NB4 (cell line): ENCODE measurements at regions not wholly inside any gene's neighbourhood (a gene's known extent, or its start where the extent isn't known, plus 50 kb on each side); places are given as distances from the start of the nearest gene placed in this dataset.

Source experiments
- DNase-seq: peaks from one replicate; pipeline ENCODE4 v3.0.0; 2010; ENCODE audit warnings: low read depth
- H3K4me3 ChIP-seq: one replicate; pipeline ENCODE4 v1.5.1; 2011; ENCODE audit warnings: mild to moderate bottlenecking, low read depth, low read length, moderate library complexity
- MAX ChIP-seq: IDR thresholded peaks from 2 replicates; pipeline ENCODE4 v1.6.1; 2011; ENCODE audit warnings: low read depth, low read length
- MYC ChIP-seq: IDR thresholded peaks from 2 replicates; pipeline ENCODE4 v1.6.1; 2011; ENCODE audit warnings: low read depth, low read length
- POLR2A ChIP-seq: IDR thresholded peaks from 2 replicates; pipeline ENCODE4 v1.6.1; 2011; ENCODE audit warnings: mild to moderate bottlenecking; ENCODE audit not compliant: insufficient read length; ENCODE audit errors: extremely low read depth
- TF ChIP-seq, protein P1 (sequence below): IDR thresholded peaks from one replicate; pipeline ENCODE4 v1.5.1; 2012; ENCODE audit warnings: low read depth, low read length

DNA sequence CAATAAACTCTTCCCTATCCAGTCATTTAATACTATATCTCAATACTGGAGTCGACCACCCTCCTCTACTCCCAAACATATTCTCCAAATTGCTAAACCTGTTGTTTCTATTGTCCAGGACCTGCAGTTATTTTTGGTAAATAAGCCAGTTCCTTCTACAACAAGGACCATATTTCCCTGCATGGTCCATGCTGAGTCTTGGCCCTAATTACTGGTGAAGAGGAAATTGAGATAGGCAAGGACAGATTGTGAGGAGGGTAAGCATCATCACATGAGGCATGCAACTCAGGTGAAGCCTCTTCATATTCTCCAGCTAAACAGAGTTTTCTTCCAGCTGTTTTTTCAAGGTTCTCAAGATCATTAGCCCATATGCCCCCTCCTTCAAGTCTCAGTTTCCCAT lies 1193.6 kb downstream of the RAPGEF2 start:
- DNase-seq: no peak
- no peak overlapping the region for H3K4me3 ChIP-seq
- TF ChIP-seq MYC (no peak), MAX (no peak), POLR2A (no peak)
- TF ChIP-seq, protein P1, sequence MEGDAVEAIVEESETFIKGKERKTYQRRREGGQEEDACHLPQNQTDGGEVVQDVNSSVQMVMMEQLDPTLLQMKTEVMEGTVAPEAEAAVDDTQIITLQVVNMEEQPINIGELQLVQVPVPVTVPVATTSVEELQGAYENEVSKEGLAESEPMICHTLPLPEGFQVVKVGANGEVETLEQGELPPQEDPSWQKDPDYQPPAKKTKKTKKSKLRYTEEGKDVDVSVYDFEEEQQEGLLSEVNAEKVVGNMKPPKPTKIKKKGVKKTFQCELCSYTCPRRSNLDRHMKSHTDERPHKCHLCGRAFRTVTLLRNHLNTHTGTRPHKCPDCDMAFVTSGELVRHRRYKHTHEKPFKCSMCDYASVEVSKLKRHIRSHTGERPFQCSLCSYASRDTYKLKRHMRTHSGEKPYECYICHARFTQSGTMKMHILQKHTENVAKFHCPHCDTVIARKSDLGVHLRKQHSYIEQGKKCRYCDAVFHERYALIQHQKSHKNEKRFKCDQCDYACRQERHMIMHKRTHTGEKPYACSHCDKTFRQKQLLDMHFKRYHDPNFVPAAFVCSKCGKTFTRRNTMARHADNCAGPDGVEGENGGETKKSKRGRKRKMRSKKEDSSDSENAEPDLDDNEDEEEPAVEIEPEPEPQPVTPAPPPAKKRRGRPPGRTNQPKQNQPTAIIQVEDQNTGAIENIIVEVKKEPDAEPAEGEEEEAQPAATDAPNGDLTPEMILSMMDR: no peak

- no peak for DNase-seq
- no peak overlapping the region for H3K4me3 ChIP-seq
- TF ChIP-seq, protein P1: no peak
- TF ChIP-seq MAX (no peak), POLR2A (no peak), MYC (no peak)
Observed at GRCh38 chr4:160299177-160299576, 1196.3 kb downstream of the RAPGEF2 start.

- H3K4me3 ChIP-seq: no peak overlapping the region
- no peak for DNase-seq
- TF ChIP-seq, protein P1: no peak
- TF ChIP-seq MAX (no peak), MYC (no peak), POLR2A (no peak)
Observed at GRCh38 chr4:160299608-160300007, 1196.7 kb downstream of the RAPGEF2 start.

GRCh38 chr4:160316036-160316435 lies 1213.2 kb downstream of the RAPGEF2 start:
- no peak overlapping the region for H3K4me3 ChIP-seq
- no peak for DNase-seq
- TF ChIP-seq POLR2A: no peak

GRCh38 chr4:160318567-160319220 lies 1215.8 kb downstream of the RAPGEF2 start:
- TF ChIP-seq MAX: no peak
- TF ChIP-seq MYC: no peak
- TF ChIP-seq, protein P1: no peak
- TF ChIP-seq POLR2A: no peak
- no peak overlapping the region for H3K4me3 ChIP-seq
- DNase-seq: no peak

DNA sequence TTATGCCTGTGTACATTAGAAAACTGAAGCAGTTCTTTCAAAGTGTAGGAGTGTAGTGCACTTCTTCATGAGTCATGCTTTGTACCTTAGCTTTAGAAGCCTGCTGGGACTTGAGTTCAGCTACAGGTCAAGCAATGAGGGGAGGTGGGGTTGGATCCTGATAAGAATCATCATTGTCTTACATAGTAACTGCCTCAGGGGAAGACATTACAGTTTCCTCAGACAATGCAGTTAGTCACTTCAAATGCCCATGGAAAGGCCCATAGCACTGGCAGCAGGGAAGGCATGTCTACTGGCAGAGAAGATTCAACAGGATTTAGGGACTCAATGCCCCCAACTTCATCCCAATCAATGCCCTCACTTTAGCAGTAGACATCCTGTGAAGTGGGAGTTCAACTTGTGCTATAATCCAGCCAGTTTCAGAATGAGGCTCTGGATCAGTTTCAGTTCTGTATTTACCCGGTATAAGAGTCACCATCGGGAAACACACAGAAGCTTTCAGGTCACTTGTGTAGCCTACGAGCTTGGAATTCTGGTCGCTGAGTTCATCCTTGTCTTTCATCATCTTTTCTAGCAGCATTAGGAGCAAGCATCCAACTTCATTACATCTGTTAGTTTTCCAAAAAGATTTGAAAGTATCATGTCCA lies 1216.5 kb downstream of the RAPGEF2 start:
- TF ChIP-seq MAX: no peak
- TF ChIP-seq POLR2A: no peak
- TF ChIP-seq MYC: no peak
- TF ChIP-seq, protein P1: no peak
- DNase-seq: peak; percentile 53
- no peak overlapping the region for H3K4me3 ChIP-seq
